Left lung (tissue), 4 donors: ENCODE measurements at regions not wholly inside any gene's neighbourhood (a gene's known extent, or its start where the extent isn't known, plus 50 kb on each side); places are given as distances from the start of the nearest gene placed in this dataset.

Experiments
- ATAC-seq: fragments of 200-7000 bp; cut with Tn5 transposase; one replicate; pipeline ENCODE4 v1.9.1; 2020; ENCODE audit warnings: moderate library complexity
- DNase-seq, 4 donors: peaks; one replicate each; pipeline ENCODE4 v3.0.0-alpha.2; 2013 to 2020
- H3K27ac ChIP-seq, 2 donors: fragments of 200-600 bp; sonication (generic) in 1 of 2; one replicate each; pipeline versions ENCODE4 v1.5.0 to v1.8.0; 2020 to 2021
- H3K27me3 ChIP-seq, 2 donors: fragments of 200-600 bp; sonication (generic) in 1 of 2; one replicate each; pipeline versions ENCODE4 v1.5.0 to v1.8.0; 2020 to 2021
- H3K36me3 ChIP-seq, 2 donors: fragments of 200-600 bp; sonication (generic) in 1 of 2; one replicate each; pipeline versions ENCODE4 v1.5.0 to v1.8.0; 2020 to 2021
- H3K4me1 ChIP-seq, 2 donors: fragments of 200-600 bp; one replicate each; pipeline ENCODE4 v1.8.0; 2021
- H3K4me3 ChIP-seq, 2 donors: fragments of 200-600 bp; sonication (generic) in 1 of 2; one replicate each; pipeline versions ENCODE4 v1.5.0 to v1.8.0; 2020 to 2021; ENCODE audit warnings: mild to moderate bottlenecking in 1 of 2
- H3K9me3 ChIP-seq, 2 donors: fragments of 200-600 bp; sonication (generic) in 1 of 2; one replicate each; pipeline versions ENCODE4 v1.5.0 to v1.8.0; 2020 to 2021
- intact Hi-C, 2 donors: fragments of 100-400 bp; cut with DNase I; formaldehyde crosslinking; loops; one replicate each; pipeline versions ENCODE4 v1.11.2 to v1.14.2; 2022
- TF ChIP-seq, protein P1 (sequence below), 2 donors: fragments of 200-600 bp; sonication (generic) in 1 of 2; IDR thresholded peaks; one replicate each; pipeline versions ENCODE4 v1.5.0 to v1.8.0; 2021; ENCODE audit warnings: antibody characterized with exemption in 2 of 2
- donor health status: DM: no; HTN: yes; CAD: no.
- donor health status: DM: no; HTN: no; CAD: no.

DNA sequence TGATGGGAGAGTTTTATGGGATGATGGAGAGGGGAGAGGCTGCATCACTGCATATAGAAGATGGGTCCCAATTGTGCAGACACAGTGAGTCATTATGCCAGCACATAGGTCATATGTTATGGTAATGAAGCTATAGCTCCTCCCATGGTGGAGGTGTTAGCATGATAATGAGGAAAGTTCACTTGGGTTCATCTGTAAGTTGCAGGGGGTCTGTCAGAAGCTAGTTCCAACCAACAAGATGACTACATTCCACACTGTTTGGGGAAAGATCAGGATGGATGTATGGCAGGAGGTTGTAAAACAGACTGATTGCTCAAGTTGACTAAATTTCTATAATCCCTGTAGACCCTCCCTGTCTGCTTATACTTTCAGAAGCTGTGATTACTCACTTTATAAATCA lies 561.3 kb downstream of the C12orf50 start:
- Histone ChIP-seq H3K9me3 (no peaks in the 10 kb centered on the region), H3K27me3 (no peaks in the 10 kb centered on the region), H3K27ac (no peak overlapping the region), H3K4me1 (no peaks in the 10 kb centered on the region), H3K4me3 (no peak overlapping the region), H3K36me3 (no peaks in the 10 kb centered on the region)
- ATAC-seq, result no peak
- intact Hi-C loops, result no loop called here
- TF ChIP-seq, protein P1, sequence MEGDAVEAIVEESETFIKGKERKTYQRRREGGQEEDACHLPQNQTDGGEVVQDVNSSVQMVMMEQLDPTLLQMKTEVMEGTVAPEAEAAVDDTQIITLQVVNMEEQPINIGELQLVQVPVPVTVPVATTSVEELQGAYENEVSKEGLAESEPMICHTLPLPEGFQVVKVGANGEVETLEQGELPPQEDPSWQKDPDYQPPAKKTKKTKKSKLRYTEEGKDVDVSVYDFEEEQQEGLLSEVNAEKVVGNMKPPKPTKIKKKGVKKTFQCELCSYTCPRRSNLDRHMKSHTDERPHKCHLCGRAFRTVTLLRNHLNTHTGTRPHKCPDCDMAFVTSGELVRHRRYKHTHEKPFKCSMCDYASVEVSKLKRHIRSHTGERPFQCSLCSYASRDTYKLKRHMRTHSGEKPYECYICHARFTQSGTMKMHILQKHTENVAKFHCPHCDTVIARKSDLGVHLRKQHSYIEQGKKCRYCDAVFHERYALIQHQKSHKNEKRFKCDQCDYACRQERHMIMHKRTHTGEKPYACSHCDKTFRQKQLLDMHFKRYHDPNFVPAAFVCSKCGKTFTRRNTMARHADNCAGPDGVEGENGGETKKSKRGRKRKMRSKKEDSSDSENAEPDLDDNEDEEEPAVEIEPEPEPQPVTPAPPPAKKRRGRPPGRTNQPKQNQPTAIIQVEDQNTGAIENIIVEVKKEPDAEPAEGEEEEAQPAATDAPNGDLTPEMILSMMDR (IDR thresholded peaks at IDR 0.05), result no peak
- DNase-seq, result no peak

DNA sequence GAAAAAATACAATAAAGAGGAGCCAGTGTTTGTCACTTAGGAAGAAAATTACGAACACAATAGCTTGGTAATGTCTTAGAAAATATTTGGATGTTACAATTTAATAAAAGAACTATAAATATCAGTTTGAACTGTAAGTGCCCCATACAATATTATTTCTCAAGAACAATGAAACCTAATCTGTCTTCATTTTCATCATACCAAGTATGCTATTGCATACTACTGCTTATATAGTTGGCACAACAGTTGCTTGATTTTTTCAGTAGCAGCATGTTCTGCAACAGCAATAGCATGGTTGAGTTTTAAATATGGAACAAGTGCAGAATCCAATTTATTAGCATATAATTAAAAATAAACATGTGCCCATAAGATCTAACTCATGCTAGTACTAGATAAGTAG lies 564.6 kb downstream of the C12orf50 start:
- intact Hi-C loops, result no loop called here
- DNase-seq, result no peak
- no peak overlapping the region for H3K4me3 ChIP-seq
- H3K27me3 ChIP-seq, result no peaks in the 10 kb centered on the region
- no peak overlapping the region for H3K27ac ChIP-seq
- no peak for ATAC-seq
- no peaks in the 10 kb centered on the region for H3K36me3 ChIP-seq
- no peaks in the 10 kb centered on the region for H3K4me1 ChIP-seq
- TF ChIP-seq, protein P1 (IDR thresholded peaks at IDR 0.05), result no peak
- no peaks in the 10 kb centered on the region for H3K9me3 ChIP-seq

DNA sequence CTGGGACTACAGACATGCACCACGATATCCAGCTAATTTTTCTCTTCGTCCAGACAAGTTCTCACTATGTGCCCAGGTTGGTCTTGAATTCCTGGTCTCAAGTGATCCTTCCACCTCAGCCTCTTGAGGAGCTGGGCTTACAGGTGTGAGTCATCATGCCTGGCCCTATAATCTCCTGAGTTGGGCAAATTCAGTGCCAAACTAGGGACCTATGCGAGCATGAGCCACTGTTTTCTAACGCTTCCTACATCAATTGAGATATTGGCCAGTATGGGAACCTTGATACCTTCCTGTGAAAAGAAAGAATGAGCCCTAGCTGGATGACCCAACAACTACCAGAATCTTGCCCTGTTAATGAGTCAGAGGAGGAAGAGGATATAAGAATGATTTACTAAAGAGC lies 585.2 kb downstream of the C12orf50 start:
- peak; percentile 65 for ATAC-seq
- Histone ChIP-seq H3K4me1 (no peaks in the 10 kb centered on the region), H3K4me3 (no peak overlapping the region), H3K27me3 (no peaks in the 10 kb centered on the region), H3K27ac (no peak overlapping the region), H3K36me3 (no peaks in the 10 kb centered on the region), H3K9me3 (no peaks in the 10 kb centered on the region)
- TF ChIP-seq, protein P1 (IDR thresholded peaks at IDR 0.05), result no peak
- intact Hi-C loops, result no loop called here
- no peak for DNase-seq

DNA sequence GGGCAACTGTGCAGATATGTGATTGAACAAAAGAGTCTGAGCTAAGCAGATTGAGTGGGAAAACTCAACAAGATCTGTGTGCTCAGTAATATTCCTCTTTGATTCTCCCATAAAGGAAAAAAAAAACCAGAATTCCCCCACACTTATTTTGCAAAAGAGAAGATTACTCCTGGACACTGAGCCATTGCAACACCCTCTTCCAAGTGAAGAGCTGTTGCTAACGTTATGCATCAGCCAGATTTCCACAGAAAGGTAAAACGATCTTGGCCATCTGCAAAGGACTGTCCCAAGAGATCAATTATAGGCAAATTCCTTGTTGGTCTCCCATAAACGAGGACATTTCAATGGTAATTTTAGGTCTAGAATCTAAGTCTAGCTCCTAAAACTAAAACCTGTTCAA lies 587.7 kb downstream of the C12orf50 start:
- Histone ChIP-seq H3K36me3 (no peaks in the 10 kb centered on the region), H3K9me3 (no peaks in the 10 kb centered on the region), H3K27me3 (no peaks in the 10 kb centered on the region), H3K27ac (no peak overlapping the region), H3K4me3 (no peak overlapping the region), H3K4me1 (no peaks in the 10 kb centered on the region)
- TF ChIP-seq, protein P1 (IDR thresholded peaks at IDR 0.05), result no peak
- DNase-seq, result no peak
- intact Hi-C loops, result no loop called here
- no peak for ATAC-seq

DNA sequence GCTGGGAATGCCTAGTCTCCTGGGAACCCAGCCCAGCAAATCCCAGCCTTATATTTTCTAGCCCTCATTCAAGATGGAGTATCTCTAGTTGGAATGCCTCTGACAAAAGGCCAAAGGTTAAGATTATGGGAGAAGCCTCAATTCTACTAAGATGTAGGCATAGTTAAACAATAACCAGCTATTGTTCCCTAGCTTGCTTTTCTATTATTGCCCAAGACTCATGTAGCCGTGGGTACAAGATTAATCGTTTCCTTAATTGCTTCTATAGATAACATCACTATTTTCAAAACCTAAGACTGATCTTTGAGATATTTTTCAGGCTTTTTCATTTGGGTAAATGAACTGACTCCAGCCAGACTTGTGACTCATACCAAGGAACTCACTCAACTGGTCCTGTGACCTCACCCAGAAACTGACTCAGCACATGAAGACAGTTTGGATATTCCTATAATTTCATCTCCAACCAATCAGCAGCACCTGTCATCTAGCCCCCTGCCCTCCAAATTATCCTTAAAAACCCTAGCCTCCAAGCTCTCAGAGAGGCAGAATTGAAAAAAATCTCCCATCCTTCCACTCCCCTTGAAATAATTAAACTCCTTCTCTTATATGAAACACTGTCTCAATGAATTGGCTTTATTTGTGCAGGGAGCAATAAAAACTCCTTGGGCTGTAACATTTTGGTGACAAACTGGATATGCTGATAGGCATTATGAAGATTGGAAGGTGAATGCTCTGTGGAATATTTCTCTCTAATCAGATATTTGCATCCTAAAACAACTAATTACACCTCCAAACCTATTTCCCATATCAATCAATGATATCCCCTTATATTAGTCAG lies 589.0 kb downstream of the C12orf50 start:
- TF ChIP-seq, protein P1 (IDR thresholded peaks at IDR 0.05), result no peak
- Histone ChIP-seq H3K9me3 (no peaks in the 10 kb centered on the region), H3K4me3 (no peak overlapping the region), H3K27ac (peak overlapping the region in 1 of 2 donors; percentile 7), H3K36me3 (no peaks in the 10 kb centered on the region), H3K4me1 (no peaks in the 10 kb centered on the region), H3K27me3 (no peaks in the 10 kb centered on the region)
- ATAC-seq (peak; percentile 80), DNase-seq (peak in 1 of 4 donors; percentile 16)
- intact Hi-C loops, result no loop called here
